Sigmoid colon (tissue), 6 donors: ENCODE measurements at regions not wholly inside any gene's neighbourhood (a gene's known extent, or its start where the extent isn't known, plus 50 kb on each side); places are given as distances from the start of the nearest gene placed in this dataset.

Experiments
- DNase-seq: peaks from one replicate; pipeline ENCODE4 v3.0.0-alpha.2; 2019
- H3K27ac ChIP-seq, 4 donors: fragments of 200-600 bp; sonication (generic); one replicate each; pipeline ENCODE4 v1.5.1; 2016 to 2019; ENCODE audit warnings: mild to moderate bottlenecking in 1 of 4
- H3K27me3 ChIP-seq, 3 donors: fragments of 200-600 bp; sonication (generic); one replicate each; pipeline ENCODE4 v1.5.1; 2019; ENCODE audit warnings: mild to moderate bottlenecking in 1 of 3
- H3K36me3 ChIP-seq, 4 donors: fragments of 200-600 bp; sonication (generic); one replicate each; pipeline ENCODE4 v1.5.1; 2016 to 2019
- H3K4me1 ChIP-seq, 4 donors: fragments of 200-600 bp; sonication (generic); one replicate each; pipeline ENCODE4 v1.5.1; 2017 to 2019
- H3K4me3 ChIP-seq, 4 donors: fragments of 200-600 bp; sonication (generic); one replicate each; pipeline ENCODE4 v1.5.1; 2017 to 2019; ENCODE audit warnings: mild to moderate bottlenecking in 2 of 4, moderate library complexity in 1 of 4
- H3K9me3 ChIP-seq, 4 donors: fragments of 200-600 bp in 3 of 4; sonication (generic) in 3 of 4; one replicate each; pipeline versions ENCODE4 v1.5.1 to v1.6.1; 2013 to 2019
- EP300 ChIP-seq, 4 donors: sonication (generic); formaldehyde crosslinking; IDR thresholded peaks; one replicate each; pipeline ENCODE4 v1.6.1; 2017; ENCODE audit warnings: antibody characterized with exemption in 4 of 4
- POLR2A ChIP-seq, 2 donors: fragments of 450-650 bp; IDR thresholded peaks; one replicate each; pipeline ENCODE4 v1.6.1; 2016; ENCODE audit warnings: antibody characterized with exemption in 2 of 2, mild to moderate bottlenecking in 2 of 2, moderate library complexity in 2 of 2
- POLR2AphosphoS5 ChIP-seq, 4 donors: sonication (generic); formaldehyde crosslinking; IDR thresholded peaks; one replicate each; pipeline ENCODE4 v1.6.1; 2017; ENCODE audit warnings: antibody characterized with exemption in 4 of 4
- WGBS, 2 donors: extraction: QIAGEN DNeasy Blood & Tissue Kit; methylation state at CpG; one replicate each; pipeline ENCODE4 v1.1.7; 2013; 5-methylcytosine and 5-hydroxymethylcytosine counted together
- intact Hi-C: fragments of 100-400 bp; cut with DNase I; formaldehyde crosslinking; loops from one replicate; pipeline ENCODE4 v1.15.1; 2023
- TF ChIP-seq, protein P1 (sequence below), 4 experiments: fragments of 450-650 bp in 3 of 4; fragments of 200-600 bp in 1 of 4; IDR thresholded peaks; one replicate each; pipeline ENCODE4 v1.5.1; 2016 to 2019; ENCODE audit warnings: antibody characterized with exemption in 4 of 4, mild to moderate bottlenecking in 3 of 4, moderate library complexity in 2 of 4
- donor health status: healthy with polysubstance abuse.
- donor health status: healthy.

GRCh38 chr5:166617507-166617906, 1673.9 kb upstream of the WWC1 start:
- intact Hi-C loops, result no loop called here
- DNase-seq, result no peak
- H3K9me3 ChIP-seq, result no peaks in the 10 kb centered on the region
- H3K4me3 ChIP-seq, result no peak overlapping the region
- TF ChIP-seq POLR2AphosphoS5 (IDR thresholded peaks at IDR 0.05) (no peak), EP300 (IDR thresholded peaks at IDR 0.05) (no peak), POLR2A (IDR thresholded peaks at IDR 0.05) (no peak)
- TF ChIP-seq, protein P1, sequence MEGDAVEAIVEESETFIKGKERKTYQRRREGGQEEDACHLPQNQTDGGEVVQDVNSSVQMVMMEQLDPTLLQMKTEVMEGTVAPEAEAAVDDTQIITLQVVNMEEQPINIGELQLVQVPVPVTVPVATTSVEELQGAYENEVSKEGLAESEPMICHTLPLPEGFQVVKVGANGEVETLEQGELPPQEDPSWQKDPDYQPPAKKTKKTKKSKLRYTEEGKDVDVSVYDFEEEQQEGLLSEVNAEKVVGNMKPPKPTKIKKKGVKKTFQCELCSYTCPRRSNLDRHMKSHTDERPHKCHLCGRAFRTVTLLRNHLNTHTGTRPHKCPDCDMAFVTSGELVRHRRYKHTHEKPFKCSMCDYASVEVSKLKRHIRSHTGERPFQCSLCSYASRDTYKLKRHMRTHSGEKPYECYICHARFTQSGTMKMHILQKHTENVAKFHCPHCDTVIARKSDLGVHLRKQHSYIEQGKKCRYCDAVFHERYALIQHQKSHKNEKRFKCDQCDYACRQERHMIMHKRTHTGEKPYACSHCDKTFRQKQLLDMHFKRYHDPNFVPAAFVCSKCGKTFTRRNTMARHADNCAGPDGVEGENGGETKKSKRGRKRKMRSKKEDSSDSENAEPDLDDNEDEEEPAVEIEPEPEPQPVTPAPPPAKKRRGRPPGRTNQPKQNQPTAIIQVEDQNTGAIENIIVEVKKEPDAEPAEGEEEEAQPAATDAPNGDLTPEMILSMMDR (IDR thresholded peaks at IDR 0.05), result no peak
- 80 to 87% methylated on average over 4 of the region's 4 CpGs for WGBS, 2 donors
- H3K27ac ChIP-seq, result no peak overlapping the region
- H3K4me1 ChIP-seq, result no peaks in the 10 kb centered on the region
- H3K36me3 ChIP-seq, result no peaks in the 10 kb centered on the region
- no peaks in the 10 kb centered on the region for H3K27me3 ChIP-seq

DNA sequence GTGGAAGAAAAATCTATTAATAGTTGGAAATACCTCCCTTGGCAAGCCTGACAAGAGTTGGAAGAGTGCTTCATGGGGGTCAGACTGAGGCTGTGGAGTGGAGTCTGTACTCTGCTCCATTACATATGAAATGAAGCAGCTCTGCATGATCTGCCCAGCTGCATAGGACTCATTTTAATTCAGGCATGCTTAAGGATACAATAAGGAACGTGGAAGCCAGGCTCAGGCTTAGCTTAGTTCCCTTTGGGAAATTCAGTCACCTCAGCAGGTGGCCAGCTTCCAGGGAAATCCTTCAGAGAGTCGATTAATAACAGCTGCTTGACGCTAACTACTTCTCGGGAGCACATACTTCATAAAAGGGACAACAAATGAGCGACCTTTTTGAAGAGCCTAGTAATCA, 1672.9 kb upstream of the WWC1 start:
- Histone ChIP-seq H3K36me3 (no peaks in the 10 kb centered on the region), H3K9me3 (no peaks in the 10 kb centered on the region), H3K27ac (no peak overlapping the region), H3K4me1 (no peaks in the 10 kb centered on the region), H3K4me3 (no peak overlapping the region), H3K27me3 (no peaks in the 10 kb centered on the region)
- intact Hi-C loops, result no loop called here
- TF ChIP-seq EP300 (IDR thresholded peaks at IDR 0.05) (no peak), POLR2A (IDR thresholded peaks at IDR 0.05) (no peak), POLR2AphosphoS5 (IDR thresholded peaks at IDR 0.05) (no peak)
- TF ChIP-seq, protein P1 (IDR thresholded peaks at IDR 0.05), result no peak
- 68 to 69% methylated on average over 5 of the region's 5 CpGs for WGBS, 2 donors
- no peak for DNase-seq

GRCh38 chr5:166624573-166624972, 1666.9 kb upstream of the WWC1 start:
- Histone ChIP-seq H3K4me3 (no peak overlapping the region), H3K9me3 (no peaks in the 10 kb centered on the region), H3K4me1 (peaks cover 0 to 9% (median 4%) of the 10 kb centered on the region in 4 donors), H3K36me3 (no peaks in the 10 kb centered on the region), H3K27me3 (no peaks in the 10 kb centered on the region), H3K27ac (no peak overlapping the region)
- DNase-seq, result no peak
- 27 to 30% methylated on average over 3 of the region's 3 CpGs for WGBS, 2 donors
- intact Hi-C loops, result no loop called here
- no peak for TF ChIP-seq POLR2A (IDR thresholded peaks at IDR 0.05)

GRCh38 chr5:166625210-166625865, 1666.1 kb upstream of the WWC1 start:
- Histone ChIP-seq H3K36me3 (no peaks in the 10 kb centered on the region), H3K4me3 (no peak overlapping the region), H3K4me1 (peaks cover 0 to 9% (median 4%) of the 10 kb centered on the region in 4 donors), H3K9me3 (no peaks in the 10 kb centered on the region), H3K27ac (no peak overlapping the region), H3K27me3 (no peaks in the 10 kb centered on the region)
- 55 to 69% methylated on average over 6 of the region's 6 CpGs for WGBS, 2 donors
- TF ChIP-seq POLR2A (IDR thresholded peaks at IDR 0.05), result no peak
- TF ChIP-seq, protein P1 (IDR thresholded peaks at IDR 0.05), result no peak
- no peak for TF ChIP-seq POLR2AphosphoS5 (IDR thresholded peaks at IDR 0.05)
- DNase-seq, result no peak
- intact Hi-C loops, result no loop called here

DNA sequence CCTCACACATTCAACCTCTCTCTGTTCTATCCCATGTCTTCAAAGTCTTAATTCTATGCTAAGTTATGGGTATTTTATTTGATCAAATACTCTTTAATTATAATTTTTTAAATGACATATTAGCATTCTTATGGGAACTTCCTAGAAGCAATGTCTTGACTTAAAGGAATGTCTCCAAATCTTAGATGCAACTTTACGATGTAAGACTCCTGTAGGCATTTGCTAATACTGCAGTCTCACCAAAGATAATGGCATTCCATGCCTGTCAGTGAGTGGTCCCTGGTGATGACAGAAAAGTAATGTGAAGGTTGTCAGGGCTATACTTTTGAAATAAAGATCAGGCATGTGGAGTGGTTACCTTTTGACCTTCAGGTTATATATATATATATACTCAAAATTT, 1654.2 kb upstream of the WWC1 start:
- TF ChIP-seq POLR2A (IDR thresholded peaks at IDR 0.05), result no peak
- TF ChIP-seq, protein P1 (IDR thresholded peaks at IDR 0.05), result no peak
- no peak for TF ChIP-seq POLR2AphosphoS5 (IDR thresholded peaks at IDR 0.05)
- no peak for TF ChIP-seq EP300 (IDR thresholded peaks at IDR 0.05)
- H3K4me1 ChIP-seq, result no peaks in the 10 kb centered on the region
- intact Hi-C loops, result no loop called here
- no peaks in the 10 kb centered on the region for H3K9me3 ChIP-seq
- no peak overlapping the region for H3K27ac ChIP-seq
- H3K27me3 ChIP-seq, result no peaks in the 10 kb centered on the region
- H3K4me3 ChIP-seq, result no peak overlapping the region
- no peaks in the 10 kb centered on the region for H3K36me3 ChIP-seq
- no peak for DNase-seq
- WGBS, 2 donors, result 90 to 96% methylated on average over 1 of the region's 1 CpG
